WTC11 (cell line): ENCODE measurements at regions not wholly inside any gene's neighbourhood (a gene's known extent, or its start where the extent isn't known, plus 50 kb on each side); places are given as distances from the start of the nearest gene placed in this dataset.

ENCODE experiments used
- ATAC-seq: fragments of 200-7000 bp; cut with Tn5 transposase; 2 replicates; pipeline ENCODE4 v1.10.0; 2021; ENCODE audit warnings: mild to moderate bottlenecking, moderate library complexity
- CTCF ChIA-PET: fragments of 300-600 bp; sonication (Branson Sonifier 250); formaldehyde crosslinking; loops from one replicate; lab custom pipeline; 2021; ENCODE audit warnings: antibody characterized with exemption; lab: Charles Lee
- POLR2A ChIA-PET: fragments of 350-600 bp; sonication (Branson Sonifier 250); formaldehyde crosslinking; loops from one replicate; lab custom pipeline; 2021; ENCODE audit warnings: antibody characterized with exemption; lab: Charles Lee
- DNase-seq: peaks from one replicate; pipeline ENCODE4 v3.0.0; 2021; ENCODE audit warnings: low spot score
- H3K27ac Mint-ChIP-seq: 2 replicates; pipeline ENCODE4 v1.8.0; 2021; ENCODE audit warnings: mixed read lengths
- H3K27me3 Mint-ChIP-seq: 2 replicates; pipeline ENCODE4 v1.8.0; 2021; ENCODE audit warnings: low read depth, mild to moderate bottlenecking, moderate library complexity, mixed read lengths
- H3K36me3 Mint-ChIP-seq: 2 replicates; pipeline ENCODE4 v1.8.0; 2021; ENCODE audit warnings: mixed read lengths
- H3K4me1 Mint-ChIP-seq: 2 replicates; pipeline ENCODE4 v1.8.0; 2022; ENCODE audit warnings: mixed read lengths
- H3K4me3 Mint-ChIP-seq: 2 replicates; pipeline ENCODE4 v1.8.0; 2021; ENCODE audit warnings: mild to moderate bottlenecking, moderate library complexity, mixed read lengths
- H3K9me3 Mint-ChIP-seq: 2 replicates; pipeline ENCODE4 v1.8.0; 2021; ENCODE audit warnings: mixed read lengths
- ARID4B ChIP-seq: sonication (generic); formaldehyde crosslinking; IDR thresholded peaks from 2 replicates; pipeline ENCODE4 v1.8.0; 2023; ENCODE audit warnings: missing genetic modification reagents, mild to moderate bottlenecking, borderline replicate concordance
- ATF2 ChIP-seq: sonication (generic); formaldehyde crosslinking; IDR thresholded peaks from 2 replicates; pipeline ENCODE4 v1.8.1; 2022; ENCODE audit warnings: low read depth, missing genetic modification reagents, borderline replicate concordance
- ATF6 ChIP-seq: sonication (generic); formaldehyde crosslinking; IDR thresholded peaks from 2 replicates; pipeline ENCODE4 v1.8.1; 2023; ENCODE audit warnings: mild to moderate bottlenecking, missing genetic modification reagents
- CREM ChIP-seq: sonication (generic); formaldehyde crosslinking; IDR thresholded peaks from 2 replicates; pipeline ENCODE4 v1.8.1; 2022; ENCODE audit warnings: mild to moderate bottlenecking, missing genetic modification reagents, moderate library complexity
- ERG ChIP-seq: fragments of 250-450 bp; sonication (Bioruptor Pico); IDR thresholded peaks from 2 replicates; pipeline ENCODE4 v1.8.0; 2021; ENCODE audit warnings: mild to moderate bottlenecking
- GABPB1 ChIP-seq: sonication (generic); formaldehyde crosslinking; IDR thresholded peaks from 2 replicates; pipeline ENCODE4 v1.8.1; 2023; ENCODE audit warnings: mild to moderate bottlenecking, missing genetic modification reagents
- GTF2I ChIP-seq: fragments of 250-450 bp; sonication (Bioruptor Pico); conservative IDR thresholded peaks from 2 replicates; pipeline ENCODE4 v1.4.0; 2021; ENCODE audit warnings: mild to moderate bottlenecking
- KAT7 ChIP-seq: sonication (generic); formaldehyde crosslinking; IDR thresholded peaks from 2 replicates; pipeline ENCODE4 v1.8.1; 2023; ENCODE audit warnings: missing genetic modification reagents, mild to moderate bottlenecking, borderline replicate concordance
- NFATC4 ChIP-seq: fragments of 250-450 bp; sonication (Bioruptor Pico); IDR thresholded peaks from 2 replicates; pipeline ENCODE4 v1.9.0; 2021; ENCODE audit warnings: mild to moderate bottlenecking
- RORB ChIP-seq: fragments of 250-450 bp; sonication (Bioruptor Pico); IDR thresholded peaks from 2 replicates; pipeline ENCODE4 v1.9.0; 2021; ENCODE audit warnings: mild to moderate bottlenecking
- SMAD4 ChIP-seq: sonication (generic); formaldehyde crosslinking; IDR thresholded peaks from 2 replicates; pipeline ENCODE4 v1.8.0; 2022; ENCODE audit warnings: mild to moderate bottlenecking, missing genetic modification reagents
- SOX15 ChIP-seq: fragments of 250-450 bp; sonication (Bioruptor Pico); IDR thresholded peaks from 2 replicates; pipeline ENCODE4 v1.9.0; 2021; ENCODE audit warnings: mild to moderate bottlenecking
- STAT6 ChIP-seq: sonication (generic); formaldehyde crosslinking; conservative IDR thresholded peaks from 2 replicates; pipeline ENCODE4 v1.8.1; 2023; ENCODE audit warnings: mild to moderate bottlenecking, low read depth, missing genetic modification reagents, moderate library complexity
- ZNF232 ChIP-seq: sonication (generic); formaldehyde crosslinking; IDR thresholded peaks from 2 replicates; pipeline ENCODE4 v1.8.0; 2022; ENCODE audit warnings: mild to moderate bottlenecking, missing genetic modification reagents
- ZNF317 ChIP-seq: sonication (generic); formaldehyde crosslinking; IDR thresholded peaks from 2 replicates; pipeline ENCODE4 v1.8.1; 2023; ENCODE audit warnings: low read depth, mild to moderate bottlenecking, moderate library complexity, missing genetic modification reagents, borderline replicate concordance
- ZNF396 ChIP-seq: fragments of 250-450 bp; sonication (Bioruptor Pico); IDR thresholded peaks from 2 replicates; pipeline ENCODE4 v1.8.0; 2021; ENCODE audit warnings: mild to moderate bottlenecking, moderate library complexity, borderline replicate concordance
- TF ChIP-seq, protein P1 (sequence below): sonication (generic); formaldehyde crosslinking; IDR thresholded peaks from 2 replicates; pipeline ENCODE4 v1.8.1; 2023; ENCODE audit warnings: mild to moderate bottlenecking, missing genetic modification reagents, moderate library complexity
- TF ChIP-seq, protein P2 (sequence below): sonication (generic); formaldehyde crosslinking; IDR thresholded peaks from 2 replicates; pipeline ENCODE4 v1.8.0; 2022; ENCODE audit warnings: mild to moderate bottlenecking, missing genetic modification reagents

DNA sequence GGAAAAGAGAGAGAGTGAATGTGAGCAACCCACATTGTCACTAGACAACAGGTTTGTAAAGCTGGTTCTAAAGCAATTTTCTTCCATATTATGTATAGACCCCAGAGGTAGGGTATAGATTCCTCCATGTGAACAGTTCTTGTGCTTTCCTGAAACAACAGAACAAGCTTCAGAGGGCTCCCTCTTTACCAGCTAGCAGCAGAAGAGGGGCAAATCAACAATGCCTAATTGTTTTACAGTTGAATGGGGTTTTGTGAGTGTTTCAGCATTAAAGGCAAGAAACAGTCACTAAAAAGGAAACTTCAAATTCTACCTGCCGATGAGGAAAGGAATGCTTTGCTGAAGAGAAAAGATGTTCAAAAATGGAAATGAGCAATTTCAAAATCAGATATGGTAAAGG is 341.2 kb upstream of the KITLG start:
- H3K4me1 Mint-ChIP-seq: peaks cover 20% of the 10 kb centered on the region
- H3K27ac Mint-ChIP-seq: peak overlapping the region; percentile 33
- ChIA-PET POLR2A (no interaction called here), CTCF (no interaction called here)
- no peak for TF ChIP-seq CREM (CRISPR knock-in tag)
- TF ChIP-seq, protein P1, sequence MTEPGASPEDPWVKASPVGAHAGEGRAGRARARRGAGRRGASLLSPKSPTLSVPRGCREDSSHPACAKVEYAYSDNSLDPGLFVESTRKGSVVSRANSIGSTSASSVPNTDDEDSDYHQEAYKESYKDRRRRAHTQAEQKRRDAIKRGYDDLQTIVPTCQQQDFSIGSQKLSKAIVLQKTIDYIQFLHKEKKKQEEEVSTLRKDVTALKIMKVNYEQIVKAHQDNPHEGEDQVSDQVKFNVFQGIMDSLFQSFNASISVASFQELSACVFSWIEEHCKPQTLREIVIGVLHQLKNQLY (CRISPR knock-in tag): no peak
- TF ChIP-seq, protein P2, sequence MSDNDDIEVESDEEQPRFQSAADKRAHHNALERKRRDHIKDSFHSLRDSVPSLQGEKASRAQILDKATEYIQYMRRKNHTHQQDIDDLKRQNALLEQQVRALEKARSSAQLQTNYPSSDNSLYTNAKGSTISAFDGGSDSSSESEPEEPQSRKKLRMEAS: no peak
- no peak for TF ChIP-seq STAT6
- TF ChIP-seq ZNF232 (CRISPR knock-in tag): no peak
- no peak for TF ChIP-seq GABPB1
- TF ChIP-seq SOX15 (CRISPR knock-in tag): no peak
- TF ChIP-seq GTF2I (CRISPR knock-in tag): no peak
- TF ChIP-seq ARID4B: no peak
- TF ChIP-seq ZNF396 (CRISPR knock-in tag): no peak
- peaks cover 9% of the 10 kb centered on the region; the same call in 1 of the 2 replicates for H3K9me3 Mint-ChIP-seq
- peak; percentile 39; the same call in 1 of the 2 replicates for ATAC-seq
- H3K27me3 Mint-ChIP-seq: no peaks in the 10 kb centered on the region
- no peaks in the 10 kb centered on the region for H3K36me3 Mint-ChIP-seq
- H3K4me3 Mint-ChIP-seq: no peak overlapping the region
- DNase-seq: no peak

- CTCF ChIA-PET: no interaction called here
- Mint-ChIP-seq H3K27me3 (no peaks in the 10 kb centered on the region), H3K4me3 (no peak overlapping the region), H3K4me1 (peaks cover 20% of the 10 kb centered on the region), H3K27ac (no peak overlapping the region), H3K9me3 (peaks cover 25% of the 10 kb centered on the region), H3K36me3 (peaks cover 9% of the 10 kb centered on the region)
- ATAC-seq (no peak), DNase-seq (no peak)
- TF ChIP-seq RORB (CRISPR knock-in tag) (no peak), ERG (no peak), SMAD4 (CRISPR knock-in tag) (no peak), ATF2 (CRISPR knock-in tag) (no peak), NFATC4 (CRISPR knock-in tag) (no peak), KAT7 (CRISPR knock-in tag) (no peak), ATF6 (no peak), ZNF317 (no peak)
- TF ChIP-seq, protein P1 (CRISPR knock-in tag): no peak
- POLR2A ChIA-PET: no interaction called here
These were observed 337.9 kb upstream of the KITLG start for GRCh38 chr12:88918161-88918560.
